H1 (cell line): ENCODE measurements at regions not wholly inside any gene's neighbourhood (a gene's known extent, or its start where the extent isn't known, plus 50 kb on each side); places are given as distances from the start of the nearest gene placed in this dataset.

Experiments used
- CTCF ChIA-PET: fragments of 300-600 bp; sonication (Branson Sonifier 250); formaldehyde crosslinking; loops from one replicate; lab custom pipeline; 2021; ENCODE audit not compliant: partially characterized antibody; lab: Charles Lee
- POLR2A ChIA-PET: fragments of 300-600 bp; sonication (Branson Sonifier 250); formaldehyde crosslinking; loops from one replicate; lab custom pipeline; 2021; ENCODE audit warnings: inconsistent platforms; ENCODE audit not compliant: partially characterized antibody; lab: Charles Lee
- DNase-seq, 2 experiments: peaks; one replicate each; pipeline versions ENCODE4 v3.0.0 to v3.0.0-alpha.2; 2010 to 2022; ENCODE audit warnings: low spot score in 2 of 2, low read depth in 1 of 2, mixed read lengths in 1 of 2
- FAIRE-seq: peaks from 2 replicates; lab custom pipeline; 2011; peaks lifted over from hg19 to GRCh38; lab: Jason Lieb, UNC
- H2AFZ ChIP-seq: 2 replicates; pipeline ENCODE4 v1.8.1; 2012; ENCODE audit warnings: low read length, inconsistent platforms
- H2AK5ac ChIP-seq: 2 replicates; pipeline ENCODE4 v1.6.1; 2013; ENCODE audit warnings: low read depth, low read length
- H2BK120ac ChIP-seq: replicated peaks from 2 replicates; pipeline ENCODE3; 2013; ENCODE audit warnings: low read depth, low read length, inconsistent platforms
- H2BK12ac ChIP-seq: 2 replicates; pipeline ENCODE4 v1.6.1; 2013; ENCODE audit warnings: low read depth, low read length
- H2BK15ac ChIP-seq: 2 replicates; pipeline ENCODE4 v1.6.1; 2013; ENCODE audit warnings: low read length
- H2BK20ac ChIP-seq: 2 replicates; pipeline ENCODE4 v1.6.1; 2013; ENCODE audit warnings: low read length
- H2BK5ac ChIP-seq: 2 replicates; pipeline ENCODE4 v1.6.1; 2013; ENCODE audit warnings: low read depth, low read length
- H3K14ac ChIP-seq: 2 replicates; pipeline ENCODE4 v1.6.1; 2013; ENCODE audit warnings: inconsistent platforms; ENCODE audit not compliant: insufficient read length
- H3K18ac ChIP-seq: 2 replicates; pipeline ENCODE4 v1.6.1; 2013; ENCODE audit warnings: low read length; ENCODE audit errors: extremely low read depth
- H3K23ac ChIP-seq: 2 replicates; pipeline ENCODE4 v1.6.1; 2013; ENCODE audit warnings: inconsistent platforms; ENCODE audit not compliant: insufficient read length
- H3K23me2 ChIP-seq: 2 replicates; pipeline ENCODE4 v1.6.1; 2013; ENCODE audit warnings: low read depth, low read length
- H3K27ac ChIP-seq: 2 replicates; pipeline ENCODE4 v1.6.1; 2011; ENCODE audit warnings: low read depth, low read length, inconsistent platforms
- H3K27me3 ChIP-seq, 4 experiments: replicated peaks in 1 of 4; 1 replicate in 1 of 4; 2 replicates in 3 of 4; pipeline versions ENCODE4 v1.6.1 to v1.8.1; 2011 to 2013; ENCODE audit warnings: low read length in 3 of 4, mild to moderate bottlenecking in 3 of 4, inconsistent platforms in 2 of 4, mixed read lengths in 2 of 4, moderate library complexity in 1 of 4; ENCODE audit not compliant: control insufficient read depth in 3 of 4, insufficient read depth in 3 of 4; ENCODE audit errors: extremely low read depth in 1 of 4
- H3K36me3 ChIP-seq, 4 experiments: 2 replicates each; pipeline versions ENCODE4 v1.6.1 to v1.8.1; 2011 to 2013; ENCODE audit warnings: mild to moderate bottlenecking in 4 of 4, low read length in 3 of 4, moderate library complexity in 2 of 4, control low read depth in 1 of 4, inconsistent platforms in 1 of 4; ENCODE audit not compliant: insufficient read depth in 4 of 4, control insufficient read depth in 2 of 4
- H3K4ac ChIP-seq: replicated peaks from 2 replicates; pipeline ENCODE3; 2013; ENCODE audit warnings: low read length, low read depth, mixed read lengths, inconsistent platforms; ENCODE audit not compliant: insufficient read length
- H3K4me1 ChIP-seq, 4 experiments: replicated peaks in 1 of 4; 1 replicate in 1 of 4; 2 replicates in 3 of 4; pipeline versions ENCODE4 v1.6.1 to v1.8.1; 2011 to 2013; ENCODE audit warnings: low read length in 3 of 4, inconsistent platforms in 2 of 4, mixed read lengths in 1 of 4; ENCODE audit not compliant: insufficient read depth in 4 of 4, control insufficient read depth in 3 of 4
- H3K4me2 ChIP-seq, 2 experiments: 2 replicates each; pipeline versions ENCODE4 v1.6.1 to v1.8.1; 2011 to 2013; ENCODE audit warnings: low read depth in 2 of 2, low read length in 2 of 2, control low read depth in 1 of 2, inconsistent platforms in 1 of 2, mild to moderate bottlenecking in 1 of 2; ENCODE audit not compliant: insufficient read depth in 1 of 2
- H3K4me3 ChIP-seq, 4 experiments: fragments of 200-600, 300-600 bp in 1 of 4; sonication (generic), shearing (Covaris generic), sonication (Bioruptor Twin) in 1 of 4; 2 replicates each; pipeline versions ENCODE4 v1.5.1 to v1.8.1; 2011 to 2016; ENCODE audit warnings: low read length in 4 of 4, low read depth in 3 of 4, control low read depth in 2 of 4, inconsistent platforms in 2 of 4, mild to moderate bottlenecking in 2 of 4, mixed read lengths in 1 of 4, moderate library complexity in 1 of 4; ENCODE audit not compliant: insufficient read depth in 2 of 4; ENCODE audit errors: extremely low read depth in 1 of 4
- H3K56ac ChIP-seq: replicated peaks from 2 replicates; pipeline ENCODE3; 2013; ENCODE audit warnings: low read depth, mild to moderate bottlenecking, mixed read lengths, low read length, inconsistent platforms; ENCODE audit not compliant: insufficient read length
- H3K79me1 ChIP-seq: 2 replicates; pipeline ENCODE4 v1.6.1; 2013; ENCODE audit warnings: low read depth, low read length, control low read depth
- H3K79me2 ChIP-seq, 2 experiments: 2 replicates each; pipeline versions ENCODE4 v1.6.1 to v1.8.1; 2012 to 2013; ENCODE audit warnings: low read length in 2 of 2, mild to moderate bottlenecking in 2 of 2, inconsistent platforms in 1 of 2; ENCODE audit not compliant: insufficient read depth in 2 of 2, control insufficient read depth in 1 of 2
- H3K9ac ChIP-seq, 4 experiments: replicated peaks in 1 of 4; 1 replicate in 1 of 4; 2 replicates in 3 of 4; pipeline versions ENCODE4 v1.6.1 to v1.8.1; 2011 to 2013; ENCODE audit warnings: low read depth in 3 of 4, low read length in 3 of 4, control low read depth in 2 of 4, mild to moderate bottlenecking in 2 of 4, moderate library complexity in 2 of 4, inconsistent platforms in 1 of 4; ENCODE audit errors: extremely low read depth in 1 of 4
- H3K9me3 ChIP-seq, 2 experiments: 2 replicates each; pipeline versions ENCODE4 v1.6.1 to v1.8.1; 2012 to 2013; ENCODE audit warnings: mild to moderate bottlenecking in 2 of 2, moderate library complexity in 2 of 2, control low read depth in 1 of 2, inconsistent platforms in 1 of 2, low read depth in 1 of 2, low read length in 1 of 2, mixed read lengths in 1 of 2; ENCODE audit not compliant: insufficient read depth in 2 of 2
- H4K20me1 ChIP-seq, 2 experiments: replicated peaks in 1 of 2; 2 replicates each; pipeline versions ENCODE3 to v1.8.1; 2011 to 2013; ENCODE audit warnings: inconsistent platforms in 2 of 2, low read length in 2 of 2, mild to moderate bottlenecking in 1 of 2; ENCODE audit not compliant: insufficient read depth in 2 of 2, control insufficient read depth in 1 of 2
- H4K5ac ChIP-seq: 2 replicates; pipeline ENCODE4 v1.6.1; 2013; ENCODE audit warnings: low read length, low read depth, mixed read lengths, inconsistent platforms; ENCODE audit not compliant: insufficient read length
- H4K8ac ChIP-seq: 2 replicates; pipeline ENCODE4 v1.8.0; 2013; ENCODE audit warnings: mild to moderate bottlenecking, moderate library complexity, low read length, inconsistent platforms; ENCODE audit not compliant: insufficient read depth; ENCODE audit errors: extremely low read depth
- H4K91ac ChIP-seq: replicated peaks from 2 replicates; pipeline ENCODE3; 2013; ENCODE audit warnings: low read length, mixed read lengths, inconsistent platforms; ENCODE audit not compliant: insufficient read length
- BACH1 ChIP-seq: IDR thresholded peaks from 2 replicates; pipeline ENCODE4 v1.6.1; 2012; ENCODE audit warnings: low read length, improper control_type of control experiment
- CHD2 ChIP-seq: IDR thresholded peaks from 2 replicates; pipeline ENCODE4 v1.6.1; 2012; ENCODE audit warnings: low read length, improper control_type of control experiment
- SAP30 ChIP-seq: fragments of 300-600 bp; sonication (generic); IDR thresholded peaks from 2 replicates; pipeline ENCODE4 v1.7.1; 2012; ENCODE audit warnings: low read length, moderate library complexity, mild to moderate bottlenecking, inconsistent platforms; ENCODE audit not compliant: insufficient read depth, insufficient replicate concordance
- SIX5 ChIP-seq: IDR thresholded peaks from 2 replicates; pipeline ENCODE4 v1.6.1; 2011; ENCODE audit warnings: mild to moderate bottlenecking, low read depth, low read length
- SP4 ChIP-seq: IDR thresholded peaks from 2 replicates; pipeline ENCODE4 v1.6.1; 2012; ENCODE audit warnings: low read length, inconsistent platforms
- TEAD4 ChIP-seq: IDR thresholded peaks from 2 replicates; pipeline ENCODE4 v1.6.1; 2012; ENCODE audit warnings: low read depth, low read length, inconsistent platforms, mixed read lengths
- YY1 ChIP-seq: IDR thresholded peaks from 2 replicates; pipeline ENCODE4 v1.6.1; 2011; ENCODE audit warnings: low read depth, mild to moderate bottlenecking, low read length
- WGBS, 2 experiments: shearing (Covaris generic) in 1 of 2; methylation state at CpG; one replicate each; pipeline versions ENCODE4 v1.1.6 to v1.1.7; 2013 to 2015; ENCODE audit warnings: low lambda C conversion rate in 2 of 2, mixed read lengths in 2 of 2, inconsistent platforms in 1 of 2, low coverage in 1 of 2, missing lambda C conversion rate in 1 of 2; ENCODE audit not compliant: insufficient replicate concordance in 2 of 2, insufficient coverage in 1 of 2, insufficient read length in 1 of 2; ENCODE audit errors: extremely low coverage in 1 of 2, missing lambda C conversion rate in 1 of 2; 5-methylcytosine and 5-hydroxymethylcytosine counted together
- TF ChIP-seq, protein P1 (sequence below): IDR thresholded peaks from 2 replicates; pipeline ENCODE4 v1.6.1; 2012; ENCODE audit warnings: low read length, inconsistent platforms
- TF ChIP-seq, protein P2 (sequence below): IDR thresholded peaks from 2 replicates; pipeline ENCODE4 v1.6.1; 2012; ENCODE audit warnings: inconsistent platforms

DNA sequence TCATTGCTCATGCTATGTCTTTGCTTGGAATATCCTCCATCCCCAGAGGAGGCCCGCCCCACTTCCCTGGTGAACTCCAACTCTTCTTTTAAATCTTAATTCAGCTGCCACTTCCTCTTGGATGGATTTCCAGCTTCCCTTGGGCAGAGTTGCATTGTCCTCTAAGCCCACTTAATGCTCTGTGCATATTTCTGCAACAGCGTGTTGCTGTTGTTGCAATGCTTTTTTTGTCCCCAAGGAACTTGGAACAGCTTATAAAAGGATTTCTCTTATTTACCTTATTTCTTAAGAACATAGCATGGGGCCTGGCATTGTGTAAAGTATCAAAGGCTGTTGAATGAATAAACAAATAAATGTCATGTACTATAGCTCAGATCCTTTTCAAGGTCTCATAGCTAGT, 507.4 kb downstream of the METTL15 start:
- Histone ChIP-seq H2BK5ac (no peak overlapping the region), H2AK5ac (no peak overlapping the region), H4K8ac (no peak overlapping the region), H2BK12ac (no peak overlapping the region), H3K4me1 (peaks cover 0 to 5% (median 2%) of the 10 kb centered on the region in 4 experiments; a peak in 2 of 7 replicates), H3K18ac (no peak overlapping the region), H4K5ac (no peak overlapping the region), H3K36me3 (no peaks in the 10 kb centered on the region), H4K91ac (no peak overlapping the region), H3K27me3 (no peaks in the 10 kb centered on the region), H3K56ac (no peak overlapping the region), H3K9ac (no peak overlapping the region), H3K14ac (no peak overlapping the region), H3K4me2 (no peak overlapping the region), H3K79me1 (no peaks in the 10 kb centered on the region), H3K23me2 (no peaks in the 10 kb centered on the region), H2BK120ac (no peak overlapping the region), H3K23ac (no peak overlapping the region), H3K4ac (no peak overlapping the region), H2BK20ac (no peak overlapping the region), H2AFZ (no peak overlapping the region), H3K27ac (no peak overlapping the region), H2BK15ac (no peak overlapping the region), H3K9me3 (no peaks in the 10 kb centered on the region), H3K79me2 (no peaks in the 10 kb centered on the region), H4K20me1 (no peaks in the 10 kb centered on the region), H3K4me3 (no peak overlapping the region)
- POLR2A ChIA-PET: no interaction called here
- TF ChIP-seq SAP30 (no peak), BACH1 (no peak), SP4 (no peak), CHD2 (no peak), YY1 (no peak), SIX5 (no peak), TEAD4 (no peak)
- TF ChIP-seq, protein P1, sequence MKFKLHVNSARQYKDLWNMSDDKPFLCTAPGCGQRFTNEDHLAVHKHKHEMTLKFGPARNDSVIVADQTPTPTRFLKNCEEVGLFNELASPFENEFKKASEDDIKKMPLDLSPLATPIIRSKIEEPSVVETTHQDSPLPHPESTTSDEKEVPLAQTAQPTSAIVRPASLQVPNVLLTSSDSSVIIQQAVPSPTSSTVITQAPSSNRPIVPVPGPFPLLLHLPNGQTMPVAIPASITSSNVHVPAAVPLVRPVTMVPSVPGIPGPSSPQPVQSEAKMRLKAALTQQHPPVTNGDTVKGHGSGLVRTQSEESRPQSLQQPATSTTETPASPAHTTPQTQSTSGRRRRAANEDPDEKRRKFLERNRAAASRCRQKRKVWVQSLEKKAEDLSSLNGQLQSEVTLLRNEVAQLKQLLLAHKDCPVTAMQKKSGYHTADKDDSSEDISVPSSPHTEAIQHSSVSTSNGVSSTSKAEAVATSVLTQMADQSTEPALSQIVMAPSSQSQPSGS: no peak
- TF ChIP-seq, protein P2, sequence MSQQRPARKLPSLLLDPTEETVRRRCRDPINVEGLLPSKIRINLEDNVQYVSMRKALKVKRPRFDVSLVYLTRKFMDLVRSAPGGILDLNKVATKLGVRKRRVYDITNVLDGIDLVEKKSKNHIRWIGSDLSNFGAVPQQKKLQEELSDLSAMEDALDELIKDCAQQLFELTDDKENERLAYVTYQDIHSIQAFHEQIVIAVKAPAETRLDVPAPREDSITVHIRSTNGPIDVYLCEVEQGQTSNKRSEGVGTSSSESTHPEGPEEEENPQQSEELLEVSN: no peak
- CTCF ChIA-PET: interaction anchor here (1.5 kb wide), 1 partner anchor 14 kb away, joined by 3 read pairs; no protein-coding TSS in a partner anchor
- FAIRE-seq (no peak), DNase-seq (no peak)
- 94% methylated on average over 2 of the region's 2 CpGs; no CpG with 5 or more reads in 1 of the 2 experiments for WGBS, 2 experiments
